IMR-90 (cell line): ENCODE measurements at regions not wholly inside any gene's neighbourhood (a gene's known extent, or its start where the extent isn't known, plus 50 kb on each side); places are given as distances from the start of the nearest gene placed in this dataset.

Experiments used
- ATAC-seq: fragments of 200-7000 bp; cut with Tn5 transposase; 2 replicates; pipeline ENCODE4 v1.9.1; 2020; ENCODE audit warnings: low read depth, mild to moderate bottlenecking, moderate library complexity
- BruUV-seq: library from RNA; stranded (reverse); fragments of 400-500 nt; replicated peaks from 2 replicates; lab custom pipeline; 2021; lab: Mats Ljungman, UMichigan
- CTCF ChIA-PET: fragments of 300-600 bp; formaldehyde crosslinking; extraction: SDS; loops from one replicate; lab custom pipeline; 2021; ENCODE audit warnings: antibody characterized with exemption; lab: Yijun Ruan, JAX
- POLR2A ChIA-PET: fragments of 300-600 bp; sonication (Branson Sonifier 250); formaldehyde crosslinking; loops from one replicate; lab custom pipeline; 2022; ENCODE audit warnings: antibody characterized with exemption; ENCODE audit not compliant: unreplicated experiment; lab: Charles Lee
- DNase-seq: peaks from one replicate; pipeline ENCODE4 v3.0.0; 2013
- H2AFZ ChIP-seq: replicated peaks from 2 replicates; pipeline ENCODE3; 2013; ENCODE audit warnings: low read length, mild to moderate bottlenecking; ENCODE audit not compliant: poor library complexity
- H2AK5ac ChIP-seq: 2 replicates; pipeline ENCODE4 v1.6.1; 2013; ENCODE audit warnings: low read depth, low read length, inconsistent platforms
- H2AK9ac ChIP-seq: replicated peaks from 2 replicates; pipeline ENCODE3; 2013; ENCODE audit warnings: mild to moderate bottlenecking, low read depth, low read length, moderate library complexity; ENCODE audit not compliant: poor library complexity
- H2BK120ac ChIP-seq: 2 replicates; pipeline ENCODE4 v1.6.1; 2013; ENCODE audit warnings: low read depth, low read length, inconsistent platforms
- H2BK15ac ChIP-seq: 3 replicates; pipeline ENCODE4 v1.6.1; 2013; ENCODE audit warnings: low read depth, low read length, inconsistent platforms
- H2BK20ac ChIP-seq: 2 replicates; pipeline ENCODE4 v1.6.1; 2013; ENCODE audit warnings: low read depth, mild to moderate bottlenecking, inconsistent platforms, low read length, moderate library complexity
- H2BK5ac ChIP-seq: 2 replicates; pipeline ENCODE4 v1.6.1; 2013; ENCODE audit warnings: mild to moderate bottlenecking, low read depth, low read length, inconsistent platforms; ENCODE audit not compliant: poor library complexity, severe bottlenecking
- H3K14ac ChIP-seq: replicated peaks from 2 replicates; pipeline ENCODE4 v1.6.1; 2013; ENCODE audit warnings: low read depth, low read length, inconsistent platforms
- H3K18ac ChIP-seq: 2 replicates; pipeline ENCODE4 v1.6.1; 2013; ENCODE audit warnings: low read depth, low read length, control low read depth
- H3K23ac ChIP-seq: 2 replicates; pipeline ENCODE4 v1.6.1; 2013; ENCODE audit warnings: low read depth, low read length, inconsistent platforms
- H3K27ac ChIP-seq: 2 replicates; pipeline ENCODE4 v1.5.1; 2013; ENCODE audit warnings: mild to moderate bottlenecking, control low read depth, low read length; ENCODE audit not compliant: insufficient read depth
- H3K27me3 ChIP-seq: 2 replicates; pipeline ENCODE4 v1.6.1; 2013; ENCODE audit warnings: low read length; ENCODE audit not compliant: control insufficient read depth, insufficient read depth
- H3K36me3 ChIP-seq: 2 replicates; pipeline ENCODE4 v1.6.1; 2013; ENCODE audit warnings: low read length, mixed read lengths; ENCODE audit not compliant: control insufficient read depth, insufficient read depth
- H3K4ac ChIP-seq: 2 replicates; pipeline ENCODE4 v1.6.1; 2013; ENCODE audit warnings: low read depth, low read length, inconsistent platforms
- H3K4me1 ChIP-seq: 2 replicates; pipeline ENCODE4 v1.6.1; 2013; ENCODE audit warnings: low read length, mixed read lengths; ENCODE audit not compliant: control insufficient read depth, insufficient read depth
- H3K4me2 ChIP-seq: 2 replicates; pipeline ENCODE4 v1.6.1; 2013; ENCODE audit warnings: low read depth, mild to moderate bottlenecking, control low read depth, low read length, moderate library complexity
- H3K4me3 ChIP-seq: 2 replicates; pipeline ENCODE4 v1.5.1; 2013; ENCODE audit warnings: low read depth, mild to moderate bottlenecking, control low read depth, low read length, moderate library complexity; ENCODE audit not compliant: insufficient read depth
- H3K56ac ChIP-seq: 2 replicates; pipeline ENCODE4 v1.6.1; 2013; ENCODE audit warnings: low read length, inconsistent platforms; ENCODE audit not compliant: insufficient read depth; ENCODE audit errors: extremely low read depth
- H3K79me1 ChIP-seq, 2 experiments: 2 replicates each; pipeline ENCODE4 v1.6.1; 2013; ENCODE audit warnings: low read length in 2 of 2, inconsistent platforms in 1 of 2, low read depth in 1 of 2
- H3K9ac ChIP-seq: 2 replicates; pipeline ENCODE4 v1.6.1; 2013; ENCODE audit warnings: low read depth, low read length, control low read depth
- H3K9me1 ChIP-seq: 2 replicates; pipeline ENCODE4 v1.6.1; 2013; ENCODE audit warnings: low read length, inconsistent platforms; ENCODE audit not compliant: insufficient read depth
- H3K9me3 ChIP-seq: 2 replicates; pipeline ENCODE4 v1.6.1; 2013; ENCODE audit warnings: low read length; ENCODE audit not compliant: control insufficient read depth, insufficient read depth
- H4K20me1 ChIP-seq: 2 replicates; pipeline ENCODE4 v1.6.1; 2013; ENCODE audit warnings: low read length, inconsistent platforms; ENCODE audit not compliant: insufficient read depth
- H4K5ac ChIP-seq: 2 replicates; pipeline ENCODE4 v1.6.1; 2013; ENCODE audit warnings: mild to moderate bottlenecking, low read depth, low read length, control low read depth
- H4K8ac ChIP-seq, 2 experiments: 2 replicates each; pipeline ENCODE4 v1.6.1; 2013; ENCODE audit warnings: low read depth in 2 of 2, low read length in 2 of 2, control low read depth in 1 of 2, inconsistent platforms in 1 of 2
- H4K91ac ChIP-seq: 2 replicates; pipeline ENCODE4 v1.6.1; 2013; ENCODE audit warnings: low read depth, low read length, inconsistent platforms; ENCODE audit not compliant: insufficient read depth
- CEBPB ChIP-seq: IDR thresholded peaks from 2 replicates; pipeline ENCODE4 v1.6.1; 2012; ENCODE audit warnings: low read depth, low read length, improper control_type of control experiment
- CHD1 ChIP-seq: IDR thresholded peaks from 2 replicates; pipeline ENCODE4 v1.6.1; 2012; ENCODE audit warnings: low read depth, low read length, improper control_type of control experiment
- CTCF ChIP-seq: conservative IDR thresholded peaks from 2 replicates; pipeline ENCODE4 v1.5.1; 2012; ENCODE audit warnings: mild to moderate bottlenecking, low read depth, low read length, improper control_type of control experiment
- FOS ChIP-seq: fragments of 150-350 bp; IDR thresholded peaks from 2 replicates; pipeline ENCODE4 v1.6.1; 2016; ENCODE audit warnings: low read depth, low read length
- MAZ ChIP-seq: IDR thresholded peaks from 2 replicates; pipeline ENCODE4 v1.6.1; 2012; ENCODE audit warnings: low read depth, mild to moderate bottlenecking, low read length, improper control_type of control experiment, moderate library complexity, borderline replicate concordance
- NFE2L2 ChIP-seq: fragments of 150-350 bp; IDR thresholded peaks from 2 replicates; pipeline ENCODE4 v1.6.1; 2016; ENCODE audit warnings: low read depth, mild to moderate bottlenecking, low read length
- POLR2A ChIP-seq: IDR thresholded peaks from 2 replicates; pipeline ENCODE4 v1.6.1; 2012; ENCODE audit warnings: mild to moderate bottlenecking, low read depth, low read length
- RAD21 ChIP-seq: IDR thresholded peaks from 2 replicates; pipeline ENCODE4 v1.6.1; 2012; ENCODE audit warnings: low read length, improper control_type of control experiment
- RFX5 ChIP-seq: IDR thresholded peaks from 2 replicates; pipeline ENCODE4 v1.8.0; 2012; ENCODE audit warnings: low read depth, mild to moderate bottlenecking, low read length, moderate library complexity
- WGBS, 2 experiments: methylation state at CpG; one replicate each; pipeline versions ENCODE4 v1.1.5 to v1.1.7; 2013; ENCODE audit warnings: missing lambda C conversion rate in 2 of 2; ENCODE audit not compliant: insufficient read length in 1 of 2; ENCODE audit errors: extremely low coverage in 2 of 2; 5-methylcytosine and 5-hydroxymethylcytosine counted together
- dilution Hi-C: fragments of 300-500 bp; cut with HindIII; formaldehyde crosslinking; loops from one replicate; pipeline ENCODE4 v1.14.3; 2018; ENCODE audit warnings: low sequenced_read_pairs; ENCODE audit not compliant: unreplicated experiment
- in situ Hi-C: fragments of 300-500 bp; cut with MboI; formaldehyde crosslinking; loops from 3 replicates; pipeline ENCODE4 v1.14.3; 2019; ENCODE audit warnings: low sequenced_read_pairs, inconsistent platforms, mixed read lengths
- intact Hi-C: fragments of 100-400 bp; cut with micrococcal nuclease; formaldehyde crosslinking; loops from 2 replicates; pipeline ENCODE4 v1.10.0; 2022

DNA sequence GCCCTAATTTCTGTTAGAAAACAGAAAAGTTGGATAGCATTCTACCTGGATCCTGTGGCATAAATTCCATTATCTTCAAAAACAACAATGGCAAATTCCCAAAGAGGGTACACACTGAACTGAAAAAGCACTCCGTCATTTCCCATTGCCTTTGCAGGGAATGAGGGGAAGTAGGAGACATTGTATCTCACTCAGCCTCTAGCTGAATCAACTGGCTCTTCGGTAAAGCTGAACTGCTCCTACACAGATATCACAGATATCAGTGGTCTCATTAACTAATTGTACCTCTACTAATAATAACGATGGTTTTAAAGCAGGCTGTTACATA, 64.2 kb upstream of the PRKAR2B start:
- H3K27me3 ChIP-seq: no peaks in the 10 kb centered on the region; the same call in 1 of the 2 replicates
- no peaks in the 10 kb centered on the region for H3K79me1 ChIP-seq
- WGBS, 2 experiments: no CpG with 5 or more reads among the region's 3 CpGs
- peaks cover 2% of the 10 kb centered on the region; the same call in 1 of the 2 replicates for H3K4me1 ChIP-seq
- H2AK5ac ChIP-seq: no peak overlapping the region
- no peak overlapping the region for H2AFZ ChIP-seq
- in situ Hi-C loops: no loop called here
- DNase-seq (no peak), ATAC-seq (no peak)
- no peak overlapping the region for H3K4ac ChIP-seq
- no peak overlapping the region for H2BK20ac ChIP-seq
- no peaks in the 10 kb centered on the region for H4K20me1 ChIP-seq
- CTCF ChIA-PET: no interaction called here
- no peak overlapping the region for H2BK15ac ChIP-seq
- no peak overlapping the region for H3K18ac ChIP-seq
- 0 out of 2 replicates have a peak, but pooled peaks cover 2% of the 10 kb centered on the region for H3K9me1 ChIP-seq
- H2AK9ac ChIP-seq: no peak overlapping the region
- H3K9ac ChIP-seq: no peak overlapping the region
- no TSS peak for BruUV-seq
- no peaks in the 10 kb centered on the region for H3K9me3 ChIP-seq
- no peak for TF ChIP-seq CTCF
- TF ChIP-seq MAZ: no peak
- TF ChIP-seq CEBPB: no peak
- TF ChIP-seq CHD1: no peak
- TF ChIP-seq POLR2A: no peak
- no peak for TF ChIP-seq RAD21
- TF ChIP-seq RFX5: no peak
- TF ChIP-seq FOS: no peak
- TF ChIP-seq NFE2L2: no peak
- no peak overlapping the region for H2BK120ac ChIP-seq
- H2BK5ac ChIP-seq: no peak overlapping the region
- POLR2A ChIA-PET: no interaction called here
- no peaks in the 10 kb centered on the region for H3K36me3 ChIP-seq
- intact Hi-C loops: no loop called here
- H4K8ac ChIP-seq: no peak overlapping the region
- no peak overlapping the region for H3K56ac ChIP-seq
- no peak overlapping the region for H3K23ac ChIP-seq
- no peak overlapping the region for H4K5ac ChIP-seq
- H3K4me3 ChIP-seq: no peak overlapping the region
- H3K14ac ChIP-seq: no peak overlapping the region
- no peak overlapping the region for H3K4me2 ChIP-seq
- no peak overlapping the region for H4K91ac ChIP-seq
- dilution Hi-C loops: no loop called here
- no peak overlapping the region for H3K27ac ChIP-seq
